T-helper 2 cell (primary cell): ENCODE measurements at regions not wholly inside any gene's neighbourhood (a gene's known extent, or its start where the extent isn't known, plus 50 kb on each side); places are given as distances from the start of the nearest gene placed in this dataset.
A peak's percentile ranks its signal among the peaks of the same experiment; 100 is the strongest.

Source experiments
- DNase-seq, 5 experiments: peaks; one replicate each; pipeline versions ENCODE4 v3.0.0 to v3.0.0-alpha.2; 2012 to 2022

DNA sequence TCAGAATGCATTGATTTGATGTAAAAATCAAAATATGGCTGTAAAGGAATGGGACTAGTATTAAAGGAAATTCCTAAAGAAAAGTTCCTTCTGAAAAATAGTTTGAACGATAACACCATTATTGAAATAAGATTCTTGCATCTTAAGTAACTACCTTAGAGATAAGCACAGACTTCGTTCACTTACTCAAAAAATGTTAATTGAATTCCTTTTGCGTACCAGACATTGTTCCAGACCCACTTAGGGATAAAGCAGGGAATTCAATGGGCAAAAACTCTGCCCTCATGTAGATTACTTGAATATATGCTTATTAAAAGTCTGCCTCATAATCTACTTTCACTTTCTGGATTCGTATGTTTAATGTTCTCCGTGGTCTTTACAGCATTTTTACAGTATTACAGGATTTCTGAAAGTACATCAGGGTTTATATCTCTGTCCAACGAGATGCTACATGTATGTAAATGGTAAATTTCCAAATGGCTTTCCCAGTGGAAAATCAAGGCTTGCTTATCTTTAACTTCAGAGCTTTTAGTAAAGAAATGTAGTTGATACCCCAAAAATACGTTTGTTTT, 213.7 kb downstream of the GXYLT1 start:
- no peak for DNase-seq

DNA sequence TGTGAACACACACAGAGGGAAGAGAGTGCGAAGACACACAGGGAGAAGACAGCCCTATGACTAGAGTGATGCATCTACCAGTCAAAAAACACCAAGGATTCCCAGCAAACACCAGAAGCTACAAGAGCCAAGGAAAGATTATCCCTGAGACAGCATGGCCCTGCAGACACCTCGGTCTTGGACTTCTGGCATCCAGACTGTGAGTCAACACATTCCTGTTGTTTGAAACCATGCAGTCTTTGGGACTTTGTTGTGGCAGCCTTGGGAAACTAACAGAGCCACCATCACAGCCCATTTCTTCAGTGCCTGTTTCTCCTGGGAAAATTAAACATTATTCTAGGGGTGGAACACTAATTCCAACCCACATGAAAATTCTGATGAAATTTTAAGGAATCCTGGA, 220.6 kb downstream of the GXYLT1 start:
- DNase-seq, result no peak

DNA sequence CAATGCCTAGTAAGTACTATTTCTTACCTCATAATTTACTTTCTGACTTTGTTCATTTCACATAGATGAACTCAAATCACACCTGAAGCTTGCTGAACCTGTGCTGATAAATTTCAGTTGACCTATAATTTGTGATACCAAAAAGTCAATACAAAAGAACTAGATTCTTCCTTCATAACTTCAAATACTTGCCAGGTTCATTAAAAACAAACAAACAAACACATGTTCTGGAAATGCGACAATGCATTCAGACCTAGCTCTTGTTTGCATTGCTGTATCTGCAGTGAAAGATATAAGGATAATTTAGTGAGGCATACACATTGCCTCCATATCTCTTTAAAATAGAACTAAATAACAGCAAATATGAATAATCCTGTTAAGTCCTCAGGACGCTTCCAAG, 221.3 kb downstream of the GXYLT1 start:
- no peak for DNase-seq

DNA sequence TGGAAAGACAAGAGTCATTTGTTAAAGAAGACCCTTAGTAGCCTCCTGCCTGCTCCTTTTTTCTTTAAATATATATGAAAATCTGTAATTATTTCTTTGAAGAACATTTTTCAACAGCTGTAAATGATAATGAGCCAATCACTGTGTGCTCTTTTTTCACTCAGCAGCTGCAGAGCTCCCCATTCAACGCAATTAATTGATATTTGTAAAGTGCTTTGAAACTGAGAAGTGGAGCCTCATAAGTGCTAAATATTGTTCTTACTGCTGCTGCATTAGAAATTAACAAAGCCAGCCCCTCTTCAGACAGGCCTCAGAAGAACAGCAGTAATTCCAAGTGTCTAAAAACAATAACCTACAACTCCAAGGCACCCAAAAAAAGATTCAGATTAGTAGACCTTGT, 224.3 kb downstream of the GXYLT1 start:
- no peak for DNase-seq

DNA sequence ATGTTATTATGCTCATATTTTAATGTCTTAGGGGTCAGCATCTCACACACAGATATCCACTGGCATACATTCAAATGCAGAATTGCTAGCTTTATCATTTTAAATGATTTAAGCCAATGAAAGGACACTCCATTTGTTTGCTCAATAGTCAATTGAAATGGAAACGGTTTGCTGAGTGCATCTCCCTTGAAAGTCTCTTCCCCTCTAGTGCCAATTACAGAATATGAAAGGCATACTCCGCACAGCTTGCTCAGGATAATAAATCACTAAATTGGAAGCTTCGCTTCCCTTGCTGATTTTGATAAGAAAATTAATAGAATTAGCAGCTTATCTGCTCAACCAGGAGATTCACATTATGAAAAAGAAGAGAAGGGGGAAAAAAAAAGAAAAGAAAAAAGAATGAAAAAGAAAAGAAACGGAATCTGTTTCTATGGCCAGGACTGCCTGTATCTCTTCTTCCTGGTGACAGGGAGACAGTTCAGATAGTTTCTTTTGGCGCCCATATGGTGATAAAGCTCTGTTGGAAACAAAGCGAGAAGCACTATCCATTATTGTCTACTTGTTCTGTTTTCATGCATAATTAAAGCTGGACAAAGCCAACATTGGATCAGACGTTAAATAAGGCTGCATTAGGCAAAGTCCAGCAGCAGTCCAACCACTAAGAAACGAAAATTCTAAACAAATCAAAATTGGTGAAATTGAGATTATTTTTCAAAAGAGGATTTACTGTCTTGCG, 225.0 kb downstream of the GXYLT1 start:
- no peak for DNase-seq

DNA sequence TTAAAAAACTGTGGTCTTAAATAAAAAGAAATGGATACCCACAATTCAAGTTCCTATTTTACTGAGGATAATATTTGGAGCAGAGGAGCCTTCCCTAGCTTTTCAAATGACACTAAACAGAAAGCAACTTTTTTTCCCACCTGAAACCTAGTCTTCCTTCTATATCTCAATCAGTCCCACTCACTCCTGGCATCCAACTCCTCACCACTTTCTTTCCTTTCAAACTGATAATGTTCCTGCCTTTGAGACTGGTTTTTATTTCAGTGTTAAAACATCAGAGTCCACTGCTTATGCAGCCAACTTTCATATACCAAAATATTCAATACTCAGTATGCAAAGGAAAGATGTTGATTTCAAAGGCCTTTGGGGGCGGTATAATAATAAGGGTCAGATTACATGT, 225.6 kb downstream of the GXYLT1 start:
- no peak for DNase-seq

DNA sequence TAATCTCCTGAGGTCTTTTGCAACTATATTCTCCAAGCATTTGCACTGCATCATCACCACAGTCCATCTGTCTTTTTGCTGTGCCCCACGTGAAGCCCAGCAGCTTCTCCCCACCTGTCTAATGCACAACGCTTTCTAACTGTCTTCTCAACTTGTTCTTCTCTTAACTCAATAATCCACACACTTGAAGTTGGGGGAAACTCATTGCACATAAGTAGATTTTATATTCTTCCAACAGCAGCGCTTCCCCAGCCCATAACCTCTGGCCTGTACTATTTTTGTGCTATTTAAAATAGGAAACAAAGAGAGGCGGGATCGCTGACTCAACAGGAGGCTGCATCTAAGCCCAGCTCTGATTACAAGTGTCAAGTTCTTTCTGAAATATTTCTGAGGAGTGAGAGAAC, 226.7 kb downstream of the GXYLT1 start:
- DNase-seq, result no peak

DNA sequence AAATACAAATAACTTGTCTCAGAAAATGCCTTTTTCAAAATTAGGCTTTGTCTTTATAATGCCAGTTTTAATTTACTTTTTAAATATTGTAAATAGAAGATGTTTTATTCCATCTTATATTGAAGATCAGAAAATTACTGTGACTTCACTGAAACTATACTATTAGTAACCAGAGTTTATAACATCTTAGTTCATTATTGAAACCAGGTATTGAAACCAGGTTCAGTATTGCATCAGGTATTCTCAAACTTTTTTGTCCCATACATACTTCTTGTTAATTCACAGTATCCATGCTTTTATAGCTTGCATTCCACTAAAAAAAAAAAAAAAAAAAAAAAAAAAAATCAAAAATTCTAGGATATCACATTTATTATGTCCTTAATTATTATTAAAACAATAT, 227.5 kb downstream of the GXYLT1 start:
- no peak for DNase-seq

DNA sequence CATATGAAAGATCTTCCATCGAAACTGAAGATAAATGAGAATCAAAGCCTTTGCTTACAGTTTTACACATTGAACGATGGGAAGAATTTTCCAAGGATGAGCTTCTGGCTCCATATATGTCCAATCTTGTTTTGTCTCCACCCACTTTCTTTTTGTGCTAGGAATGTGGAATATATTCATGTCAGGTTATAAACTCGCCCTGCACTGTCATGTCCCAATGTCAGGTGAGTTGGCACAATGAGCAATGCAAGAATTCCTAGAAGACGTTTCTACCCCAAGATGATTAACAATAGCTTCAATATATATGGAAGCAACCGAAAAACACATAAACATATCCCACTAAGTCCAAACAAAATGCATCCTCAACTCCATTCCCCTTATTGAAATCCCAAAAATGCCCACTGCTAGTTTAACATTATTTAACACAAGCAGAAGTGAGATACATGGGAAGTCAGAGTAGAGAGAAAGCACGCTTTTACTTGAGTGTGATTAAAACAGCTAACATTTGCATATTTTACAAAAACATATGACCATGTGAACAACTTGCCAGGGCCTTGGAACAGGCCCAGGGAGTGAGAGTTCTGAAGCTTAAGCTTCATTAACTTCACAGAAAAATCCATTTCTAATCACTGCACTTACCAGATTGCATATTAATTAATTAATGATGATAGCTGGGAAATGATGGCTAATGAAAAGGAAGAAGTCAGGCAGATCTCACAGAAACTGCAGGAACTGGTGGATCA, 233.9 kb downstream of the GXYLT1 start:
- no peak for DNase-seq

DNA sequence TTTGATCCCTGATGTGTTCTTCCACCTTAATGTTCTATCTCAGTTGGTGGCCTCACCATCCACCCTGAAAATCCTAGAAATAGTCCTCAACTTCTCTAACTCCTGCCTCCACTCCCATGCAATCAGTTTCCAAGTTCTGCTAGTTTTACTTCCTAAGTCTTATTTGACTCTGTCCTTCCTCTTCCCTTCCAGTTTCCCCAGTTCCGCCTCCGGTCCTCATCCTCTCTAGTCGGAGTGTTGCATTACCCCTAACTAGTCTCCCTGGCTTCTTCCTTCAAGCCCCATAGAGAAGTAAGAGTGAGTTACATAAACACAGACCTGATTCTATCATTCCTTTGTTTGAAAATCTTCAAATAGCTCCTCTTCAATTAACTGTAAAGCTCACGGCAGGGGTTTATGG, 236.5 kb downstream of the GXYLT1 start:
- no peak for DNase-seq

DNA sequence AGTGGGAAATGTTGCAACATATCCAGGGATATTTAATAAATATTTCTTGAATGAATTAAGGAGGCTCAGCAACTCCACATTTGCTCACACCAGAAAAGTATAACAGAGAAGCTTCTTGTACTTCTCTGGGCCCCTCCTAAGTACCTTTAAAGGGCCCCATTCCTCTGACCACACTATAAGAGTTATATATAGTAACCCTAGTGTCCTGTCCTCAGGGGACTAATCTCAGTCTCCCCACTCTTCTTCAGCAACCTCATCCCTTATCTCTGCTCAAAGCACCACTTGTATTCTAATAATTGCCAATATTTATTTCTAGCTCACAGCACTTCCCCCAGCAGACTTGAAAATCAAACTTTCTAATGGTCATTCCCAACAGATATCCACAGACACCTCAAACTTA, 237.1 kb downstream of the GXYLT1 start:
- no peak for DNase-seq

DNA sequence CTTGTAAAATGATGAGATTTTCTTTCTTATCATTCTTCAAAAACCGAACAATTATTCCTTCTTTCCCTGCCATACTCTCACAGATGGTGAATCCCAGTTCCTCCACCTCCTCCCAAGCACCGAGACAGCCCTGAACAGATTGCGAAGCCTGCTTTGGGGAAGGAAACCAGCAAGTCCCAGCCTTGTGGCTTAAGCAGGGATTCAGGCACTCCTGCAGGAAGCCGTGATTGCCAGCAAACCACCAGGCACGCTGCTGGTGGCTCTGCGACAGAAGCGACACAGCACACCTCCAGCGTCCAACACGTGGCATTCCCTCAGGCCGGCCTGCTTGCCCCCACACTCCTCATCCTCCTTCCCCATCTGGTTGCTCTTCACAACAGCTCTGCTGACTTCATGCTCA, 237.7 kb downstream of the GXYLT1 start:
- DNase-seq, result no peak

DNA sequence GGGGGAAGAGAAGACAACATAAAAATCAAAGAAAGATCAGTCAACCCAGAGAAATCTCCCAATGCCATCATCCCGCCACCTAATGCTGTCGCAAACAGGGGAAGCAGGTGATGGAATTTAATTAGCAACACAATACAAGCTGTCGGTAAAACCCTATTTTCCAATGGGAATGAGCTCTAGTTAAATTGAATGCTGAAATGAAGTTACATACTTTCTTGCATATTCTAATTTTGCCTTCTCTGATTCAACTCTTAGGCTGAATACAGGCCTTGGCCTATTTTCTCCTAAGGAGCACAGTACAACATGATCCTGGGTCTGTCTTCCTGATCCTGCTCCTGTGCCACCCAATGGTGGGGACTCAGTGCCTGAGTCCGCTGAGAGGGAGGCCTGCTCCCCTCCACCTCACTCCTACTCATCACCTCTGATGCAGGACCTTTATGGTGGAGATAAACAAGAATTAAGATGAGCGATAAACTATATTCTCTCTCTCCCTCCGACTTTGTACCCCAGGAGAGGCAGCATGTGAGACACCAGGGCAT, 238.8 kb downstream of the GXYLT1 start:
- DNase-seq, result no peak

DNA sequence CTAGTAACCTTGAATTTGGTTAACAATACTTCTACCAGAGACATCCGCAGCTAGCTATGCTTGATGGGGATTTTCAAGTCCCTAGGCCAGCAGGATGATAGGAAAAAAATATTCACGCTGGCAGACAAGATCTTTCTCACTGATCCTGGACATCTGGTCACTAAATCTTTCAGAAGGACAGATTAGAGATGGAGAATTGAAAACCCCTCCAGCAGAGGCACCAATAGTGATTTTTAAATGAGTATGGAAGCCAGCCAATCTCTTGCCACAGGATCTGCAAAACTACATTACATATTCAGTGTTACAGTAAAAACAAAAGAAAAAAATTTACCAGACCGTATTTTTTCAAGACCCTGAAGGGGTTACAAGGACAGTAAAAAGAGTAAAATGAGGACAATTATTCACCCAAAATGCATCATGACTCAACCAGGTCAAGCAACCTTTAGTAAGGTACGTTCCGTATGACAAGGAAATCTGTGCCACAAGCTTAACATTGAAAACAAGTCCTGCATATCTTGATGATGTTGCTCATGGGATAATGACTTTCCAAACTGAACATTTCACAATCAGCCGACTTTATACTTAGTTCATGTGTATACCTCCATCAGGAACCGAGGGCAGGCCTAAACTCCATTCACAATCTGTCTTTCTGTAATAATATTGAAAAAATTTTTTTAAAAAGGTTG, 239.5 kb downstream of the GXYLT1 start:
- no peak for DNase-seq

DNA sequence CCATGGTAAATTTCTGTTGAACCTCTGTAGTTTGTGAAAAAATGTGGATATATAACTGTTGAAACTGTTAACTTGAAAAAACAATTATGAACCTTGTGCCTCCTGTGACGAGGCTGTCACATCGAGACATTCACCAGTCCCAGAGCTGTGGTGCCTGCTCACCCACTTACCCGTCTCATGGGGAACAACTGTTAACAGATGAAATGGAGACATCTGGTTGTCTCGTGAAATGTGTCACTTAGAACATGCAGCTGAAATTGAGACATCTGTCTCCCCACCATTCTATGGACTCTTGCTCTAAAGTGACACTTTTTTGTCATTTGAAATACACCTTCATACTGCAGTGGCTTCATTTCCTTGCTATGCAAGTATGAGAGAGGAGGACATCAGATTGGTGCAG, 240.6 kb downstream of the GXYLT1 start:
- DNase-seq, result no peak

DNA sequence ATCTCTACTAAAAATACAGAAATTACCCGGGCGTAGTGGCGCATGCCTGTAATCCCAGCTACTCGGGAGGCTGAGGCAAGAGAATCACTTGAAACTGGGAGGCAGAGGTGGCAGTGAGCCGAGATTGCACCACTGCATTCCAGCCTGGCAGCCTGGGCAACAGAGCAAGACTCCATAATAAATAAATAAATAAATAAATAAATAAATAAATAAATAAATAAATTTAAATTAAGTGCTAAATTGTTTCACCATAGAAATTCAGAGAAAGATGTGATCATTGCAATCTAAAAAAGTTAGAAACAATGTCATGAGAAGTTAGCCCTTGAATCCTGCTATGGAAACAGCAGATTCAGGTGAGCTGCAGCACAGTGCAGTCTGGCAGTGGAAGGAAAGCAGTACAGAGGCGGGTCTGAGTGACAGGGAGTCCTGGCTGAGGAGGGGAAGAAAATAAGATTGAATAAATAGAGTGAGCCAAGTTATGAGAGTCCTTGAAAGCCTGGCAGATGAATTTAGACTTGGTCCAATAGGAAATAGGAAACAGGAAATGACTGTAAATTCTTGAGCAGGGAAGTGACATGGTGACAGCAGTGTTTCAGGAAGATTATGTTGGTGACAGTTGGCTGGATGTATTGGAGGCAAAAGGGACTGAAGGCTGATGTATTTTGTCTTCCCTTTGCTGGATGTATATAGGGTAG, 241.5 kb downstream of the GXYLT1 start:
- no peak for DNase-seq

DNA sequence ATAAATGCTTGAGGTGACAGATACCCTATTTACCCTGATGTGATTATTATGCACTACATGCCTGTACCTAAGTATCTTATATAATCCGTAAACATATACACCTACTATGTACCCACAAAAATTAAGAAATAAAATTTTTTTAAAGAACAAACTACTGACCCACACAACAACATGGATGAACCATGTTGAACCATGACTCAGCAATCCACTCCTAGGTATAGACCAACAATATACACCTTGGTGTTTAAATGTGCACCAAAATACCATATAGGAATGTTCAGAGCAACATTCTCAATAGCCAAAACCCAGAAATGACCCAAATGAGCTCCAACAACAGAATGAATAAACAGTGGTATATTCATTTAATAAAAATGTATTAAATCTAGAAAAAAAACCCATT, 245.1 kb downstream of the GXYLT1 start:
- no peak for DNase-seq

DNA sequence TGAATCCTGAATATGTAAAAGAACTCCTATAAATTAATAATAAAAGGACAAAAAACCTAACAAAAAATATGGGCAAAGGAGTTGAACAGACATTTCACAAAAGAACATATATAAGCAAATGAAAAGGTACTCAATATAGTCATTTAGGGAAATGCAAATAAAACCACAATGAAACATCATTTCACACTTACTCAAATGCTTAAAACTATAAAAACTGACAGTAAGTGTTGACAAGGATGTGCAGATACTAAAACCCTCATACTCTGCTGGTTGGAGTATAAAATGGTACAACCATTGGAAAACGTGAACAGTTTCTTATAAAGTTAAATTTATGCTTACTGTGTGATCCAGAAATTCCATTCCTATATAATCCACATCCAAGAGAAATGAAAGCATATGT, 247.1 kb downstream of the GXYLT1 start:
- DNase-seq, result peak in 1 of 5 experiments; percentile 38

DNA sequence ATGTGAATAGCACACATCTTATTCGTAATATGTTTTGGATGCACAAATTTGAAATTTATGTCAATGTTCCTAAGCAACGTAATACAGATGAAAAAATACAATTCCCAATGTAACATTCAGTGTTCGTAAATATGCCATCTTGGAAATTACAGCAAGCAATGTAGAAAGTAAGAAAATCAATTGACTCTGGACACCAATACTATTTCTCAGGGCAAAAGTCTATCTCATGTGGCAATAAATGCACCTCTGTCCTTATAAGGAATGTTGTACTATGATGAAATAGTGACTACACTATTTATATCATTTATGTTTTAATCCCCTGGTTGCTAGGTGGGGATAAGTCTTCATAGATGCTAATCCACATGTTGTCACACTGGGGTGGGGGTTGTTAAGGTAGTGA, 251.2 kb downstream of the GXYLT1 start:
- no peak for DNase-seq

DNA sequence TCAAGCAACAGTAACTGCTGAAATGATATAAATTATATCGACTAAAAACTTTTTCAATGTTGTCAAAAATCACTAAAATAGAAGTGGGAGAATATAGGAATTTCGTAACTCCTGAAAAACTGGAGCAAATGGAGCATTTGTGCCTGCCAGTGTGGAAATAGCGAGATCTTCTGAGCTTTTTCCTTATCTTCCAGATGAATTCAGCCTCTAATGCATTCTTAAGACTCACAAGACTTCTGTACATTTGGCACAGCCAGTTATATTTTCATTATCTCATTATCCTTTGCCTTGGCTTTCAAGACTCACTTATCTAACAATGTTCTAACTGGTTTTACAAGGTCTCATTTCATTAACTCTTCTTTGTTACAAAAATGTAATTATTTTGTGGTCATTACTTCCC, 252.4 kb downstream of the GXYLT1 start:
- no peak for DNase-seq

DNA sequence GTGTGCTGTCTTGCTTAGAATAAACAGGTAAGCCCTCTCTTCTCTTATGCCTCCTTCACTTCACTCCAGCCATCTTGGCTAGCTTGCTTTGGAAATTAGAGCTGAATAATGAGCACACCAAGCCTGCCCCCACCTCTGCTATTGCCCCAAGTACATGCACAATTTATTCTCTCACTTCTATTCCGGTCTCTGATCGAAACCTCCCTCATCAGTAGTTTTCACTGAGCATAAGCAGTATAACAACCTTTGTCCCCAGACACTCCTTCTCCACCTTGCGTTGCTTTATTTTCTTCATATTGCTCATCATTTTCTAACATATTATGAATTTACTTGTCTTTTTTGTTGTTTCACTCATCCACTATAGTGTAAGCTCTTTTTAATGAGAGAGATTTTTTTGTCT, 253.4 kb downstream of the GXYLT1 start:
- DNase-seq, result no peak

DNA sequence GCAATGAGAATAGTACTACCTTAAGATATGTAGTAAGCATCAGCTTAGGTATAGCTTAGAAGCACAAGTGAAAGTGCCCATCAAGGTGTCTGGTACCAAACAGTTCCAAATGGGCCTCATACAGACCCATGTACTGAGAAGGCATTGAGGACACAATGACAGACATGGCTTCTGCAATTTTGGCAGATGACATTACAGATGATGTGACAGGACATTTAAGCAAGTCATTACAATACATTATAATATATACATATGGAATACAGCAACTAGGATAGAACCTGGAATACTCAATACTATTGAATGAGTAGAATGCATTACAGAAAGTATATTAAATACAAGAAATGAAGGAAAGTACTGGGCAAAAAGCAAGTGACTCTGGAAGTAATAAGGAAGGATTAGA, 256.4 kb downstream of the GXYLT1 start:
- no peak for DNase-seq
